ENCODE measurements at regions not wholly inside any gene's neighbourhood (a gene's known extent, or its start where the extent isn't known, plus 50 kb on each side); places are given as distances from the start of the nearest gene placed in this dataset.

- TF ChIP-seq POLR2AphosphoS5 (IDR thresholded peaks at IDR 0.05; ENCODE audit: low read depth, low read length): no peak
Observed at GRCh38 chr7:69438584-69439412, 159.5 kb upstream of the AUTS2 start (continued).

Data from H1 (cell line).